ENCODE measurements at regions not wholly inside any gene's neighbourhood (a gene's known extent, or its start where the extent isn't known, plus 50 kb on each side); places are given as distances from the start of the nearest gene placed in this dataset.
A peak's percentile ranks its signal among the peaks of the same experiment; 100 is the strongest.

DNA sequence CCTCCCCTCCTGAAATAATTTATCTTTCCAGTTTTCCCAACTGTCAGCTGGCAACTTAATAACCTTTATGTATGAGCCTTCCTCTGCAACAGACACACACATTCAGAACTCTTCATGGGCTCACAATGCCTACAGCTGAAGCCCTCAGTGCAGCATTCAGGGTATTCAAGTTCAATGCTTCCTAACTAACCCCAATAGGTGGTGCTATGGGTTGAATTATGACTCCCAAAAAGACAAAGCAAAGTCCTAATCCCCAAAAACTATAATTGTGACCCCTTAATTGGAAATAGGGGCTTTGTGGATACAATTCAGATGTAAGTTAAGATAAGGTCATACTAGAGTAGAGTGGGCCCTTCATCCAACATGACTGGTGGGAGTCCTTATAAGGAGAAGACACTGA lies 202.2 kb downstream of the SUCLA2 start:
- H2AFZ ChIP-seq (ENCODE audit: low read depth, low read length) = no peak overlapping the region
- no peaks in the 10 kb centered on the region for H3K36me3 Mint-ChIP-seq (ENCODE audit: low read depth, unreplicated experiment)
- H3K4me1 ChIP-seq (ENCODE audit: insufficient read depth, low read length) = no peaks in the 10 kb centered on the region
- no peak overlapping the region for H3K27ac Mint-ChIP-seq (ENCODE audit: unreplicated experiment)
- no peaks in the 10 kb centered on the region for H4K20me1 ChIP-seq (ENCODE audit: insufficient read depth, low read length)
- no peak overlapping the region for H3K27ac ChIP-seq (ENCODE audit: low read depth, low read length)
- no peak for DNase-seq (ENCODE audit: low read depth)
- H3K27me3 ChIP-seq (ENCODE audit: insufficient read depth, low read length) = no peaks in the 10 kb centered on the region
- H3K4me3 ChIP-seq (ENCODE audit: insufficient read depth, low read depth, low read length) = no peak overlapping the region
- no peak for FAIRE-seq
- H3K9me3 ChIP-seq (ENCODE audit: insufficient read depth, low read depth, low read length) = no peaks in the 10 kb centered on the region
- H3K36me3 ChIP-seq (ENCODE audit: insufficient read depth, low read length) = no peaks in the 10 kb centered on the region
- H3K4me3 Mint-ChIP-seq (ENCODE audit: unreplicated experiment) = no peak overlapping the region
- TF ChIP-seq, protein P1, sequence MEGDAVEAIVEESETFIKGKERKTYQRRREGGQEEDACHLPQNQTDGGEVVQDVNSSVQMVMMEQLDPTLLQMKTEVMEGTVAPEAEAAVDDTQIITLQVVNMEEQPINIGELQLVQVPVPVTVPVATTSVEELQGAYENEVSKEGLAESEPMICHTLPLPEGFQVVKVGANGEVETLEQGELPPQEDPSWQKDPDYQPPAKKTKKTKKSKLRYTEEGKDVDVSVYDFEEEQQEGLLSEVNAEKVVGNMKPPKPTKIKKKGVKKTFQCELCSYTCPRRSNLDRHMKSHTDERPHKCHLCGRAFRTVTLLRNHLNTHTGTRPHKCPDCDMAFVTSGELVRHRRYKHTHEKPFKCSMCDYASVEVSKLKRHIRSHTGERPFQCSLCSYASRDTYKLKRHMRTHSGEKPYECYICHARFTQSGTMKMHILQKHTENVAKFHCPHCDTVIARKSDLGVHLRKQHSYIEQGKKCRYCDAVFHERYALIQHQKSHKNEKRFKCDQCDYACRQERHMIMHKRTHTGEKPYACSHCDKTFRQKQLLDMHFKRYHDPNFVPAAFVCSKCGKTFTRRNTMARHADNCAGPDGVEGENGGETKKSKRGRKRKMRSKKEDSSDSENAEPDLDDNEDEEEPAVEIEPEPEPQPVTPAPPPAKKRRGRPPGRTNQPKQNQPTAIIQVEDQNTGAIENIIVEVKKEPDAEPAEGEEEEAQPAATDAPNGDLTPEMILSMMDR (IDR thresholded peaks at IDR 0.05; ENCODE audit: insufficient read depth, low read depth, low read length) = peak; percentile 33
- TF ChIP-seq EZH2 (IDR thresholded peaks at IDR 0.05; ENCODE audit: insufficient read depth, low read length) = no peak
- H3K9ac ChIP-seq (ENCODE audit: low read length) = no peak overlapping the region
- no peaks in the 10 kb centered on the region for H3K27me3 Mint-ChIP-seq (ENCODE audit: low read depth, unreplicated experiment)
- H3K9me3 Mint-ChIP-seq (ENCODE audit: unreplicated experiment) = no peaks in the 10 kb centered on the region
- no peaks in the 10 kb centered on the region for H3K79me2 ChIP-seq (ENCODE audit: insufficient read depth, low read length)
- H3K4me1 Mint-ChIP-seq (ENCODE audit: low read depth, unreplicated experiment) = no peaks in the 10 kb centered on the region
- no peak overlapping the region for H3K4me2 ChIP-seq (ENCODE audit: low read length)

DNA sequence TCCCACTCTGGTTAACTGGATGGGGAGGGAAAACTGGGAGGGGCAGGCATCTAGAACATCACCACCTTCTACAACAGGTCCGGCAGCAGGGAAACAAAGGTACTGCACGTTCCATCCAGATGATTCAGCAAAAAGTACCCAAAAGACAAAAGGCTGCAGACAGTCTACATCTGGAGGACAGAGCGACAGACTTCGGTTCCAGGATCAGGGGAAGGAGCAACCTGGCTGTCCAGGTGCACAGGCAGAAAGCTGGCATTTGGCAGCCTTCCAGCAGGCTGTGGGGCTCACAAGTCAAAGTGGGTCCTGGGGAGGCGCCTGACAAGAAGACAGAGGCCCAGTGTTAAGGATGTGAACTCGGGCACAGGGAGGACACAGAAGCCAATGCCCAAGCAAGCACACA lies 202.9 kb downstream of the SUCLA2 start:
- FAIRE-seq (no peak), DNase-seq (ENCODE audit: low read depth) (no peak)
- H3K27me3 ChIP-seq (ENCODE audit: insufficient read depth, low read length) = no peaks in the 10 kb centered on the region
- Mint-ChIP-seq H3K27me3 (ENCODE audit: low read depth, unreplicated experiment) (no peaks in the 10 kb centered on the region), H3K4me3 (ENCODE audit: unreplicated experiment) (no peak overlapping the region), H3K4me1 (ENCODE audit: low read depth, unreplicated experiment) (no peaks in the 10 kb centered on the region), H3K9me3 (ENCODE audit: unreplicated experiment) (no peaks in the 10 kb centered on the region), H3K36me3 (ENCODE audit: low read depth, unreplicated experiment) (no peaks in the 10 kb centered on the region), H3K27ac (ENCODE audit: unreplicated experiment) (no peak overlapping the region)
- no peaks in the 10 kb centered on the region for H3K79me2 ChIP-seq (ENCODE audit: insufficient read depth, low read length)
- no peak overlapping the region for H3K9ac ChIP-seq (ENCODE audit: low read length)
- no peak for TF ChIP-seq EZH2 (IDR thresholded peaks at IDR 0.05; ENCODE audit: insufficient read depth, low read length)
- TF ChIP-seq, protein P1 (IDR thresholded peaks at IDR 0.05; ENCODE audit: insufficient read depth, low read depth, low read length) = no peak
- no peaks in the 10 kb centered on the region for H3K36me3 ChIP-seq (ENCODE audit: insufficient read depth, low read length)
- H2AFZ ChIP-seq (ENCODE audit: low read depth, low read length) = no peak overlapping the region
- H3K4me2 ChIP-seq (ENCODE audit: low read length) = no peak overlapping the region
- no peaks in the 10 kb centered on the region for H3K4me1 ChIP-seq (ENCODE audit: insufficient read depth, low read length)
- H3K27ac ChIP-seq (ENCODE audit: low read depth, low read length) = no peak overlapping the region
- no peak overlapping the region for H3K4me3 ChIP-seq (ENCODE audit: insufficient read depth, low read depth, low read length)
- no peaks in the 10 kb centered on the region for H3K9me3 ChIP-seq (ENCODE audit: insufficient read depth, low read depth, low read length)
- H4K20me1 ChIP-seq (ENCODE audit: insufficient read depth, low read length) = no peaks in the 10 kb centered on the region

DNA sequence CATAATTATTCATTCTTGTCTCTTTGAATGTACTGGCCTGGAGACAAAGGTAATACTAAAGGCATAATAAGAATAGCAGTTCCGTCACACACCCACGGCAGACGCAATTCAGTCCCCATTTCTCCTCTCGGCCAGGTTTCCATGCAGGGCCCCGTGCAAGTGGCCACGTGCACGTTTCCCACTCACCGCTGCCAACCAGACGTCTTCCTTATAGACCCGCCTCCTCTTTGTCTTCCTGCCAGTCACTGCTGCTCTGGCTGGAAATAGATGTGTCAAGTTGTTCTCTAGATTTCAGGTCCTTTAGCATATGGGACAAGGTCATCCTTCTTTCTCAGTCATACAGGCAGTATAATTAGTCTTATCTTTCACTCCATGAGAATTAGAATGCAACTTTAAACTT lies 204.3 kb downstream of the SUCLA2 start:
- H2AFZ ChIP-seq (ENCODE audit: low read depth, low read length) = no peak overlapping the region
- no peak overlapping the region for H3K9ac ChIP-seq (ENCODE audit: low read length)
- FAIRE-seq (no peak), DNase-seq (ENCODE audit: low read depth) (no peak)
- H3K9me3 Mint-ChIP-seq (ENCODE audit: unreplicated experiment) = peaks cover 4% of the 10 kb centered on the region
- H3K36me3 Mint-ChIP-seq (ENCODE audit: low read depth, unreplicated experiment) = no peaks in the 10 kb centered on the region
- TF ChIP-seq EZH2 (IDR thresholded peaks at IDR 0.05; ENCODE audit: insufficient read depth, low read length) = no peak
- TF ChIP-seq, protein P1 (IDR thresholded peaks at IDR 0.05; ENCODE audit: insufficient read depth, low read depth, low read length) = no peak
- no peaks in the 10 kb centered on the region for H4K20me1 ChIP-seq (ENCODE audit: insufficient read depth, low read length)
- H3K4me1 Mint-ChIP-seq (ENCODE audit: low read depth, unreplicated experiment) = no peaks in the 10 kb centered on the region
- no peaks in the 10 kb centered on the region for H3K9me3 ChIP-seq (ENCODE audit: insufficient read depth, low read depth, low read length)
- H3K27ac Mint-ChIP-seq (ENCODE audit: unreplicated experiment) = no peak overlapping the region
- no peaks in the 10 kb centered on the region for H3K79me2 ChIP-seq (ENCODE audit: insufficient read depth, low read length)
- no peak overlapping the region for H3K4me3 Mint-ChIP-seq (ENCODE audit: unreplicated experiment)
- H3K27me3 Mint-ChIP-seq (ENCODE audit: low read depth, unreplicated experiment) = no peaks in the 10 kb centered on the region
- no peaks in the 10 kb centered on the region for H3K36me3 ChIP-seq (ENCODE audit: insufficient read depth, low read length)
- H3K27me3 ChIP-seq (ENCODE audit: insufficient read depth, low read length) = no peaks in the 10 kb centered on the region
- H3K27ac ChIP-seq (ENCODE audit: low read depth, low read length) = no peak overlapping the region
- no peak overlapping the region for H3K4me3 ChIP-seq (ENCODE audit: insufficient read depth, low read depth, low read length)
- no peak overlapping the region for H3K4me2 ChIP-seq (ENCODE audit: low read length)
- H3K4me1 ChIP-seq (ENCODE audit: insufficient read depth, low read length) = no peaks in the 10 kb centered on the region

All from astrocyte (in vitro differentiated cells and primary cell).